Fibroblast of skin of scalp (primary cell): ENCODE measurements at regions not wholly inside any gene's neighbourhood (a gene's known extent, or its start where the extent isn't known, plus 50 kb on each side); places are given as distances from the start of the nearest gene placed in this dataset.
"Not testable (repeated sequence)": the region's sequence is repeated elsewhere in the genome, so short reads cannot be mapped to it uniquely, and the experiment has no call there.

ENCODE experiments used
- DNase-seq: peaks from one replicate; pipeline ENCODE4 v3.0.0-alpha.2; 2013

DNA sequence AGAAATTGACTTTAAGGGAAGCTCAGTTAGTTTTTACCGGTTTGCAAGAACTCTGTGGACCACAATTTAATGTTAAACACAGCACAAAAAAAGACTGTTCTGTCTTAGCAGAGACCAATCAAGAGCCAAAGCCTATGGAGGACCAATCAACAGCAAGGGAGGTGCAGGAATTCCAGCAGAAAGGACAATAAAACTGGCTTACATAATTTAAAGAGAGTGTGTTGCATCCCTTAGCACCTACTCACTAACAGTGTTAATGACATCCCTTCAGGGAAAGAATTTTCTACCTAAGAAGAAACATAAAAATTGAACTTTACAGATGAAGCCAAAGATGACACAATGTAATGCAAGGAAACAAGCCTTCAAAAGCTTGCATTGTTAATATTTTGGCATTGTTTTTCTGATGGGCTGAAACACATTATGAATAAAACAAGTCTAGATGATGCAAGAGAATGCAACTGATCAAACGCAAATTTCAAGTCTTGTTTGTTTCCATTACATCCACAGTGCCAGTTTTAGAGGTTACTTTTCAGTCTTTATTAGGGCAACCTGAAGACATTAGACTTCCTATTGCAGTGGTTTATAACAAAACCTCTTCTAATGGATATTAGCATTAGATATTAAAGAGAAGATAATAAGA, 111.3 kb upstream of the FST start:
- no peak for DNase-seq

DNA sequence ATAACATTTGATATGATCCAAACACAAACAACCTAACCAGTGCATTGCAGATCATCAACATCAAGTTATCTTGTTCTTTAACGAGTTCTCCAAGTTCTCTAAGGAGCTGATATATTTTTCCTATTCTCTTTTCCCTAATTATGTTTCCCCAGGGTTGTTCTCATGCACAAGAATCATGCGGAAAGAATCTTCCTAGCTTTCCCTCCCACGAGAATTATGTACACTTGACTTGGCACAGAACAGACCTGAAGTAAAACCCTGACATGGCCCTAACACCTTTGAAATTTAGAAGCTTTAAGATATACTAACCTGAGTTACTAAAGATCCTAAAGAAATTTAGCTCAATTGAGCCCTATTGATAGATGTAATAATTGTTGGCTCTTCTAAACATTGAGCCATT, 110.7 kb upstream of the FST start:
- DNase-seq: no peak

DNA sequence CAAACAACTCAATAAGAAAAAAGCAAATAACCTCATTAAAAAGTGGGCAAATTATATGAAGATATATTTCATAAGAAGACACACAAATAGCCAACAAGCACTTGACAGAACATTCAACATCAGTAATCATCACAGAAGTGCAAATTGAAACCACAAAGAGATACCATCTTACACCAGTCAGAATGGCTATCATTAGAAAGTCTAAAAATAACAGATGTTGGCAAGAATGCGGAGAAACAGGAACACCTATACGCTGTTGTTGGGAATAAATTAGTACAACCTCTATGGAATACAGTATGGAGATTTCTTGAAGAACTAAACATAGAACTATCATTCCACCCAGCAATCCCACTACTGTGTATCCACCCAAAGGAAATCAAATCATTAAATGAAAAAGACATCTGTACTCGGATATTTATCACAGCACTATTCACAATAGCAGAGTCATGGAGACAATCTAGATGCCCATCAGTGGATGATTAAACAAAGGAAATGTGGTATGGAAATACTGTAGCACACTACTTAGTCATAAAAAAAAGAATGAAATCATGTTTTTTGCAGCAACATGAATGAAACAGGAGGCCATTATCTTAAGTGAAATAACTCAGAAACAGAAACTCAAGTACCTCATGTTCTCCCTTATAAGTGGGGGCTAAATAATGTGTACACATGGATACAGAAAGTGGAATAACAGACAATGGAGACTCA, 106.8 kb upstream of the FST start:
- no peak for DNase-seq

DNA sequence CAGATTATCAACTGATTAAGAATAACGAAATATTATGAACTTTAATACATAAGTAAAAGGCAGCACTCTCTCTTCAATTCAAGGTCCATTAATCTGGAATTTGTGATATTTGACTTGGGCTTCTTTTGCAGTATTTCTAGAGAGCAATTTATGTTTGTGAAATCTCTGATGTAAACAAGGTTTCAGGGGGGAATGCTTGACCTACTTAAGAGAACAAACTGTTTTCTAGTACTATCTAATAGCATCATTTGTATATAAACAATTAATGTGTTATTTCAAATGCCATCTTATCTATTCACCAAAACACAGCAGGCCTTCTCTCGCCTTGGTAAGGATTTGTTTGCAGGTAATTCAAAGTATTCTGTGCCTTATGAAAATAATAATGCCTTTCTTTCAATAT, 103.6 kb upstream of the FST start:
- DNase-seq: no peak

DNA sequence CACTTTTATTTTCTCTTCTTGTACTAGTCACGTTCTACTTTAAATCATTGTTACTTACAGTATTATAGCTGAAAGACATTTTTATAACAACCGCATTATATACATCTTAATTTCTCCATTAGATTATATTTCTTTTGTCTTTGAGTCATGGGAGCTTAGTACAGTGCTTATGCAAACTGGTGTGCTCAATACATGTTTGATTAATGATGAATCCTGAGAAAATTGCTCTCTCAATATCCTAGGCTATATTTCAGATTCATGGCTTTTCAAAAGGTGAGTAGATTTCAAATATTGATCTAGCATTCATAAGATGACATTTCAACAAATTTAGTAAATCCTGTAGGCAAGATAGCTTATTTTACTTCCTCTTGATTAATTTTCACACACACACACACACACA, 102.2 kb upstream of the FST start:
- DNase-seq: no peak

DNA sequence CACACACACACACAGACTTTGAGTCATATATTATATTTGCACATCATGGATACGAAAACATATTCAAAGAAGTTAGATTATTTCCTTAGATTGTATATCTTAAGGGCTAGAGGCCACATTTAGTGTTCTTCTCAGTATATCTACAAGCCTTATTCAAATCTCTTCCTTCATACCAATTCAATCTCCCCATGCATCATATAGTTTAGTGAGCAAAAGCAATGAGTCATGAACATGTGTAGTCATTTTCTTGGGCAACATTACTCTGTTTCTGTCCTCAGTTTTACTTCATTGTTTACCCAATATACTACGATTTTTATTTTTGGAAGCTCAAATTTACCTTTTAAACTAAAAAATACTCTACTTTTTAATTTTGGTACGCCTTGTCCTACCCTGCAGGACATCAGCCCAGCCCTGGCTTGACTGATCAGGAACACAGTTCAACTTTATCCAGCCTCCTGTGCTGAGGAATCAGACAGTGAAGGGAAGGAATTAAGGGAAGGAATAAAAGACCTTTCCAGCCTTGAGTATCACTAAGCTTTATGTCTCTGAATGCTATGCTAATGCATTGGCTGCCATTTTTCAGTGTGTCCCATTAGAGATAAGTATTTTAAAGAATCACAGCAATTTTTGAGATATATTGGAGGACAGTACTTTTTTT, 101.7 kb upstream of the FST start:
- DNase-seq: peak; percentile 58

DNA sequence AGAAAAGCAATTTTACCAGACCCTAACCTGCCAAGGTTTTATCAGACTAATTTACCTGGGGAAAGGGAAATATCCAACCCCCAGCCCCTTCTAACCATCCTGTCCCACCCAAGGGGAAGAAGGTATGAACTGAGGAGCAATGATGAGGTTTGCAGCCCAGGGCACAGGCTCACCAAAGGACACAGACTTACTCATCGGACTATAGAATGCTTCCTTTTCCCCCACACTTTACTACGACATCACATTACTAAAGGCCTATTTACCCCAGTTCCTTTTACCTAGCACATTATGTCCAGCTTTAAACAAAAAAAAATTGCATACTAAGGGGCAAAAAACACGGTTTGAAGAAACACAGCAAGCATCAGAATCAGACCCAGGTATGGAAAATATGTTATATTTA, 94.1 kb upstream of the FST start:
- DNase-seq: no peak

DNA sequence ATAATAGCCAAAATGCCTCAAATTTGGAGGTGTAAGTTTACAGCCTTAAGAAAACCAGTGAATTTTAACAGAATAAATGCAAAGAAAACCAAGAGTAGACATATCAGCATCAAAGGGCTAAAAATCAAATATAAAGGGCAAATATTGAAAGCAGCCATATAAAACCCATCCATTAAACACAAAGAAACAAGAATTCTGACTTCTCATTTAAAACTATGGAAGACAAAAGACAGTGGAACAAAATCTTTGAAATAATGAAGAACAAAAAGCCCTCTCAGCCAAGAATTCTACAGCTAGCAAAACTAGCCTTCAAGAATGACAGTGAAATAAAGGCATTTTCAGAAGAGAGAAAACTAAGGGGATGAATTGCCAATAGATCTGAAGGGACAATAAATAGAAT, 91.3 kb upstream of the FST start:
- no peak for DNase-seq

DNA sequence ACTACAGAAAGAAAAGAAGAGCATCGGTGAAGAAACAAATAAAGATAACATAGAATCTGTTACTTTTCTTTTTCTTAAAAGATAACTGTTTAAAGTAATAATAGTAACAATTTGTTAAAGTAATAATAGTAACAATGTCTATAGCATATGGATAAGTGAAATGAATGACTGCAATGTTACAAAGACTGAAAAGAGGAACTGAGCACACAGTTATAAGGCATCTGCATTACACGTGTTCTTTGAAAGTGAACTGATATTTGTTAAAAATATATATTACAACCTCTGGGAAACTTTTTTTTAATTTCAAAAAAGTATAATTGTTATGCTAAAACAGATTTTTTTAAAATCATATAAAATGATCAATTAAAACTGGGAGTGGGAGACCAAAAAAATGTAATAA, 88.4 kb upstream of the FST start:
- no peak for DNase-seq

DNA sequence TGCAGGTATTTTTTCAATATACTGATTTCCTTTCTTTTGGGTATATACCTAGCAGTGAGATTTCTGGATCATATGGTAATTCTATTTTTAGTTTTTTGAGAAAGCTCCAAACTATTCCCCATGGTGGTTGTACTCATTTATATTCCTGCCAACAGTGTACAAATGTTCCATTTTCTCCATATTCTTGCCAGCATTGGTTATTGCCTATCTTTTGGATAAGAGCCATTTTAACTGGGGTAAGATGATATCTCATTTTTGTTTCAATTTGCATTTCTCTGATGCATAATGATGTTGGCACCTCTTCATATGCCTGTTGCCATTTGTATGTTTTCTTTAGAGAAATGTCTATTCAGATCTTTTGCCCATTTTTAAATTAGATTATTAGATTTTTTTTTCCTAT, 85.6 kb upstream of the FST start:
- no peak for DNase-seq

DNA sequence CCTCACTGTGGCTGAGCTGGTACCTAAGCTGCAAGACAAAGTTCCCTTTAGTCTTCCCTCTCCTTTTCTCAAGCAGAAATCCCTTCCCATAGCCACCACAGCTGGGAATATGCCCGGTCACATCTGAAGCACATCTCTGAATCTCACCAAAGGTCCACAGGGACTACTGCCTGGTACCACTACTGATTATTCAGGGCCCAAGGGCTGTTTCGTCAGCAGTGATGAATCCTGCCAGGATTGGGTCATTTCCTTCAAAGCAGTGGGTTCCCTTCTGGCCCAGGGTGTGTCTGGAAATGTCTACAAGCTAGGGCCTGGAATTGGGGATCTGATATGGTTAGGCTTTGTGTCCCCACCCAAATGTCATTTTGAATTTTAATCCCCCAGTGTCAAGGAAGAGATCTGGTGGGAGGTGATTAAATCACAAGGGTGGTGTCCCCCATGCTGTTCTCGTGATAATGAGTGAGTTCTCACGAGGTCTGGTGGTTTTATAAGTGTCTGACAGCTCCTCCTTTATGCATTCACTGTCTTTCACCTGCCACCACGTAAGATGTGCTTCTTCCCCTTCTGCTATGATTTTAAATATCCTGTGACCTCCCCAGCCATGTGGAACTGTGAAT, 83.2 kb upstream of the FST start:
- no peak for DNase-seq

DNA sequence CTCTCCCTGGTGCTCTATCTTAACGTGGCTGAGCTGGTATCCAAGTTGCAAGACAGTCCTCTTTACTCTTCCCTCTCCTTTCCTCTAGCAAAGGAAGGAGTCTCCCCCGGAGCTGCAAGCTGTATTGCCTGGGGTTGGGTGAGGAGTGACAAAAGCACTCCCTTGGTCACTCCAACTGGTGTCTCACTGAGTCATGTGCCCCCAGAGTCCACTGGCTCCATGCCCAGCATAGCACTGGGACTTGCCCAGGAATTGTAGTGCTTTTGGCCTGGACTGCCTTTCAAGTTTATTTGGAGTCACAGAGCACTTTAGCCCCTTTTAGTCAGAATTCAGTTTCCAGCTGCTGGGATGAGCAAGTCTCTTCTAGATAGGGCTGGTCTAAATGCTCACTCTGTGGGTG, 82.6 kb upstream of the FST start:
- DNase-seq: peak; percentile 88

DNA sequence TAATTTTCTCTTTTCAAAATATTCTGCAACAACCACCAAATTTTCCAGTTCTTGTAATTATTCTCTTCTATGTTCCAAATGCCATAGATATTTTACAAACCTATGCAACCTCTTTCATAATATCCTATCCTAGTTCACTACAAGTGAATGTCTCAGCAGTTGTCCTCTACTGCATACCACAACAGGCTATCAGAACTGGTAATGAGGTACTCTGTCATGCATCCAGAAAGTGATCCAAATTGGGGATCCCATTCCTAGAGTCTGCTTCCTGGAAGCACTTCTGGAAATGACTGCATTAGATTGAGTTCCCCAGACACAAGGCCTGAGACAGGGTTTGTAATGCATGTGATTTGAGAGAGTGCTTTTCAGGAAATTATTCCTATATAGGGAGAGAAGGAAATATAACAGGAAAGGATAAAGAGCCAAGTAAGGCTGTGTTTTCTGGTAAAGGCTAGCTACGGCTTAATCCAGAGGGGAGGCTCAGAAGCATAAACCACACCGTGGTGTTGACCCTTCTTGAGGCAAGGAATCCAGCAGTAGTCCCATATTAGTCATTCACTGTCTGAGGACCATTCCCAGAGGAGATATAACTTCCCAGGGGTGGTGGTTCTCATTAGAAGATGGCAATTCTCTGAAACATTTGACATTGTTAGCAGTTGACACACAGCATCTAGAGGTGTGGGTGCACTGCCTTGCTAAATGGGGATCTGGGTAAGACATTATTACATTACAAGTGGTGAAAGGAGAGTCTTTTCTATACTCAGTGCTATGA, 80.3 kb upstream of the FST start:
- peak; percentile 90 for DNase-seq

DNA sequence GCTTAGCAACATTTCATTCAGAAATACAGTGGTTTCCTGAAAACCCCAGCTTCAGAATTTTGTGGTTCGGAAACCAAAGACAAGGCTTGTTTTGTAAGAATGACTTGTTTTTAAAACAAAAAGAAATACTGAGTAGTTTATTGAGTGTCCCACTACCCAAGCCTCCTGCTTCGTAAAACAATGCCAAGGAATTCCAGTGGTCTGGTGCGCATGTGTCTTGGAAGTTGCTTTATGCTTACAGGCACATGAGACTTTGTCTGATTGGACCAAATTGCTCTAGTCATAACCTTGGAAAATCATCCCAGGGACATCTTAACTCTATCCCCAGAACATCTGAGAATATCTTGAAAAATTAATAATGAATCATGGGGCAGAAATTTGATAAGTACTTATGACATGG, 77.1 kb upstream of the FST start:
- peak; percentile 77 for DNase-seq

DNA sequence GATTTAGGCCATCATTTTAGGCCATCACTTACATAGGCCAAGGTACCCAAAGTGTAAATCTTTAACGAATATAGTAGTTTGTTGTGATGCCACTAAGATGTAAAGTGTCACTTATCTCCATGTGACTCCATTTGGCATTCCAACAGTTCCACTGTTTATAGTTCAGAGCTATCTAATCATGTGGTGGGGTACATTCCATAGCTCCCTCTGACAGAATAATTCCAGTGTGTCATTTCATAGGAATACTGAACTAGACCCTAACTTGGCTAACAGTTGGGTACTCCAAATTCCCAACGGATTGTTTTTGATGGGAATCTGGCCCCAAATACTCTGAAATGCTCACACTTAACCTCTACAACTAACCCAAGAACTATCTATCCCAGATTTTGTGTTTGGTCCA, 76.7 kb upstream of the FST start:
- peak; percentile 86 for DNase-seq

DNA sequence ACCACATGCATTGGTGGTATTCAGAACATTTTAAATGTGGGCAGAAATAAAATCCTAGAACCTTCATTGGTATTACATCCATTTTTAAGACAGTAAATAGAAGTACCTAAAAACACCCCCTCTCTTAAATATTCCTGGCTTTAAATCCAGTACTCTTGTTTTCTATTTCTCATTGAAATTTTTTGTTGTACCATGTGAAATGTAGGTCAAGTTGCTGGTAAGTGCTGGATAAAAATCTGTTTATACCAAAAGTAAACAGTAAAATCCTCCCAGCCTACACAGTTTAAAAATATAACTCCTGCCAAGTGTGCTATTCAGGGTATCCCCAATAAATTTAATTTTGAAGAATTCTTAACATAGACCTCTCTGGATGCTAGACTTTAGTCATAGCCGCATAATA, 75.0 kb upstream of the FST start:
- no peak for DNase-seq

DNA sequence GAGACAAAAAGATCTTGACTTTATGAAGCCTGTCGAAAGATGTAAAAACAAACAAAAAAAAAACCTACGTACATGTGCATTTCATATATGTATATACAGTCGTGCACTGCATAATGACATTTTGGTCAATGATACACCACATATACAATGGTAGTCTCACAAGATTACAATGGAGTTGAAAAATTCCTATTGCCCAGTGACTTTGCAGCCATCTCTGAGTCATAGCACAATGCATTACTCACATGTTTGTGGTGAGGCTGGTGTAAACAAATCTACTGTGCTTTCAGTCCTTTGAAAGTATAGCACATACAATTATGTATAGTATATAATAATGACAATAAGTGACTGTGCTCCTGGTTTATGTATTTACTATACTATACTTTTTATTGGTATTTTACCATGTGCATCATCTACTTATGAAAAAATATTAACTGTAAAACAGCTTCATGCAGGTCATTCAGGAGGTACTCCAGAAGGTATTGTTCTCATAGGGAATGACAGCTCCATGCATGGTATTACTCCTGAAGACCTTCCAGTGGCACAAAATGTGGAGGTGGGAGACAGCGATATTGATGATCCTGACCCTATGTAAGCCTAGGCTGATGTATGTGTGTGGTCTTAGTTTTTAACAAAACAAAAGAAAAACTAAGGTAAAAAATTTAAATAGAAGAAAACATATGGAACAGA, 73.7 kb upstream of the FST start:
- DNase-seq: peak; percentile 89

DNA sequence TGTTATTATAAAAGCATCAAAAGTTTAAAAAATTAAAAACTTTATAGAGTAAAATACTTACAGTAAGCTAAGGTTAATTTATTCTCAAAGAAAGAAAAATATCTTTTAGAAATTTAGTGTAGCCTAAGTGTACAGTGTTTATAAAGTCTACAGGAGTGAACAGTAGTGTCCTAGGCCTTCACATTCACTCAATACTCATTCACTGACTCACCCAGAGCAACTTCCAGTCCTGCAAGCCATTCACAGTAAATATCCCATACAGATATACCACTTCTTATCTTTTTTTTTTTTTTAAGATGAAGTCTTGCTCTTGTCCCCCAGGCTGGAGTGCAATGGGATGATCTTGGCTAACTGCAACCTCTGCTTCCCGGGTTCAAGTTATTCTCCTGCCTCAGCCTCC, 73.1 kb upstream of the FST start:
- DNase-seq: peak; percentile 82

DNA sequence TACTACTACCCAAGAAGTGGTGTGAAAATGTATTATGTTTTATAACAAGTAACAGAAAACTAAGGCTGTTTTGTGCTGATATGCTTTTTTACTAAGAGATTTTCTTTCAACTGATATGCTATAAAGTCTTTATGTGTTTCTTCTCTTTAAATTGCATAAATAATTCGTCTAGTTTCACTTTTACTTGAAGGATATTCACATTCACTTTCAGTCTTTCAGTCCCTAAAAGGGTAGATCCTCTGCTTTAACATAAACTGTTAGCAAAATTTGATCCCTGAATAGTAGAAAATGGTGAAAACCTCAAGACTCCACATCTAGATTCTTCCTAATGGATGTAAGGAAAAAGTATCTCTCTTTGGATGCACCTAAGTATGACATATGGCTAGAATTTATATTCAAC, 69.0 kb upstream of the FST start:
- no peak for DNase-seq

DNA sequence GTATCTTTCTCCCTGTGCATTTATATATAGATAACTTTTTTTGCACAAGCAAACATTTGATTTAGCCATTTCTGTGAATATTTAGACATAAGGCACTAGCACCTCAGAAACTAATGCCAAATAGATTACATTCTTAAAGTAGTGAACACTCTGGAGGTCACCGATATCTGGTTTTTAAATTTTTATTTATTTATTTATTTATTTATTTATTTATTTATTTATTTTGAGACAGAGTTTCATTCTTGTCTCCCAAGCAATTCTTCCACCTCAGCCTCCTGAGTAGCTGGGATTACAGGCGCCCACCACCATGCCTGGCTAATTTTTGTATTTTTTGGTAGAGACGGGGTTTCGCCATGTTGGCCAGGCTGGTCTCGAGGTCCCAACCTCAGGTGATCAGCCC, 67.9 kb upstream of the FST start:
- not testable (repeated sequence) for DNase-seq

DNA sequence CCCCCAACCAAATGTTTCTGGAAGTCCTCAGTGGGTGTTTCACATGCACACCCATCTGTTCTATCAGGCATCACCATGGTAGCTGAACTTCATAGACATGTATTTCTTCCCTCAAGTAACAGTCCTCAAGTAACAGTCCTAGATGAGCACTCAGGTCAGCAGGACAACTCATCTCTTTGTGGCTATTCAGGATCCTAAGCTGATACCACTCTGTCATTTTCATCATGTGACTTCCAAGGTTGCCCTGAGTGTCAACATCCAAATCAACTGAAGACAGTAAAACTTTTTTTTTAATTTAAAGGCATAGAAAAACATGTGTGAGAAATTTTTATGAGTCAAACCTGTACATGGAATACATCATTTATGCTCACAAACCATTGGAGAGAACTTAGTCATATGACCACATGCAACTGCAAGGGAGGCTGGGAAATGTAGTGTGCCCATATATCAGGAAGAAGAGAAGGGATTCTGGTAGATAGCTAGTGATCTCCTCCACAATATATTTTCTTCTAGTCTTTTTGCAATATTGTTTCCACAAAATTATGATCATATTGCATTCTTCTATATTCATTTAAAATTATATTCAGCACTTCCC, 64.2 kb upstream of the FST start:
- DNase-seq: no peak

DNA sequence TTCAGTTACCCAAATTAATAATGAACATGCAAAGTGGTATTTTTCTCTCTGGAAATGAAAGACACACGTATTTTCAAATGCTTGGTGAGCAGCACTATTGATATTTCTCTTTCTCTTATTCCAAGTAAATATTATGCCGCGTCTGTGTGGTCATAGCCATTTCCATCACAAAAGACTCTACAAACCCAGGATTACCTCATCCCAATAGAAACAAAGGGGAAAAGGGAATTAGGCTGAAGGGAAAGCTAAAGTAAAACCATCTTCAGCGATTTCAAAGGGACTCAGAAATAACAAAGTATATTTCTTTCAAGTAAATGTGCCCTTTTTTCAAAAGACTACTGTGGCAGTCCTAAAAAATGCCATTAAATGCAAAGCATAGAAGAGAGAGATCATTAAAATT, 62.0 kb upstream of the FST start:
- DNase-seq: no peak
